Testis (tissue), 2 donors: ENCODE measurements at regions not wholly inside any gene's neighbourhood (a gene's known extent, or its start where the extent isn't known, plus 50 kb on each side); places are given as distances from the start of the nearest gene placed in this dataset.

ENCODE experiments used
- DNase-seq: peaks from one replicate; pipeline ENCODE4 v3.0.0-alpha.2; 2019
- H3K27ac ChIP-seq, 2 donors: fragments of 200-600 bp; sonication (generic); one replicate each; pipeline ENCODE4 v1.5.1; 2019
- H3K27me3 ChIP-seq: fragments of 200-600 bp; sonication (generic); one replicate; pipeline ENCODE4 v1.5.1; 2019
- H3K36me3 ChIP-seq: fragments of 200-600 bp; sonication (generic); one replicate; pipeline ENCODE4 v1.5.1; 2017; ENCODE audit warnings: low read depth; ENCODE audit errors: missing control alignments
- H3K4me1 ChIP-seq: fragments of 200-600 bp; sonication (generic); one replicate; pipeline ENCODE4 v1.5.1; 2019
- H3K4me3 ChIP-seq, 2 donors: fragments of 200-600 bp; sonication (generic); one replicate each; pipeline ENCODE4 v1.5.1; 2017 to 2019
- H3K9me3 ChIP-seq: fragments of 200-600 bp; sonication (generic); one replicate; pipeline ENCODE4 v1.5.1; 2017
- CTCF ChIP-seq, 3 experiments: fragments of 450-650 bp in 2 of 3; fragments of 200-600 bp in 1 of 3; sonication (generic) in 1 of 3; IDR thresholded peaks; one replicate each; pipeline ENCODE4 v1.5.1; 2016 to 2019; ENCODE audit warnings: antibody characterized with exemption in 3 of 3, mild to moderate bottlenecking in 2 of 3, moderate library complexity in 1 of 3
- POLR2A ChIP-seq: fragments of 450-650 bp; IDR thresholded peaks from one replicate; pipeline ENCODE4 v1.6.1; 2017; ENCODE audit warnings: antibody characterized with exemption, mild to moderate bottlenecking, moderate library complexity
- WGBS, 2 donors: methylation state at CpG; one replicate each; pipeline ENCODE4 v1.1.5; 2018; 5-methylcytosine and 5-hydroxymethylcytosine counted together
- intact Hi-C: fragments of 100-400 bp; cut with DNase I; formaldehyde crosslinking; loops from one replicate; pipeline ENCODE4 v1.15.1; 2023; ENCODE audit warnings: low total_unique reads

GRCh38 chr5:17037751-17038150 is 101.7 kb upstream of the MYO10 start:
- H3K9me3 ChIP-seq: no peaks in the 10 kb centered on the region
- intact Hi-C loops: no loop called here
- no peaks in the 10 kb centered on the region for H3K4me1 ChIP-seq
- 75 to 79% methylated on average over 3 of the region's 3 CpGs for WGBS, 2 donors
- no peak overlapping the region for H3K4me3 ChIP-seq
- TF ChIP-seq POLR2A: no peak
- TF ChIP-seq CTCF (IDR thresholded peaks at IDR 0.05): no peak
- no peak for DNase-seq
- H3K27ac ChIP-seq: no peak overlapping the region
- H3K36me3 ChIP-seq: no peaks in the 10 kb centered on the region
- H3K27me3 ChIP-seq: no peaks in the 10 kb centered on the region

- no peaks in the 10 kb centered on the region for H3K36me3 ChIP-seq
- 91 to 95% methylated on average over 2 of the region's 2 CpGs for WGBS, 2 donors
- TF ChIP-seq POLR2A: no peak
- TF ChIP-seq CTCF (IDR thresholded peaks at IDR 0.05): no peak
- H3K4me3 ChIP-seq: no peak overlapping the region
- H3K27ac ChIP-seq: no peak overlapping the region
- no peaks in the 10 kb centered on the region for H3K4me1 ChIP-seq
- no peak for DNase-seq
- intact Hi-C loops: no loop called here
- H3K27me3 ChIP-seq: no peaks in the 10 kb centered on the region
- H3K9me3 ChIP-seq: no peaks in the 10 kb centered on the region
Measured at GRCh38 chr5:17039170-17039569, 103.1 kb upstream of the MYO10 start.

GRCh38 chr5:17042041-17042440 is 106.0 kb upstream of the MYO10 start:
- Histone ChIP-seq H3K27me3 (no peaks in the 10 kb centered on the region), H3K9me3 (no peaks in the 10 kb centered on the region), H3K36me3 (no peaks in the 10 kb centered on the region), H3K4me1 (no peaks in the 10 kb centered on the region), H3K4me3 (no peak overlapping the region), H3K27ac (no peak overlapping the region)
- no peak for TF ChIP-seq POLR2A
- TF ChIP-seq CTCF (IDR thresholded peaks at IDR 0.05): no peak
- DNase-seq: no peak
- intact Hi-C loops: no loop called here
- 82 to 90% methylated on average over 5 of the region's 5 CpGs for WGBS, 2 donors

GRCh38 chr5:17046320-17046719 is 110.2 kb upstream of the MYO10 start:
- TF ChIP-seq CTCF (IDR thresholded peaks at IDR 0.05) (no peak), POLR2A (no peak)
- no peak overlapping the region for H3K27ac ChIP-seq
- DNase-seq: no peak
- no peak overlapping the region for H3K4me3 ChIP-seq
- intact Hi-C loops: no loop called here
- H3K4me1 ChIP-seq: no peaks in the 10 kb centered on the region
- no peaks in the 10 kb centered on the region for H3K36me3 ChIP-seq
- no peaks in the 10 kb centered on the region for H3K27me3 ChIP-seq
- H3K9me3 ChIP-seq: no peaks in the 10 kb centered on the region

- no peaks in the 10 kb centered on the region for H3K36me3 ChIP-seq
- H3K4me3 ChIP-seq: no peak overlapping the region
- H3K27me3 ChIP-seq: no peaks in the 10 kb centered on the region
- TF ChIP-seq CTCF (IDR thresholded peaks at IDR 0.05) (no peak), POLR2A (no peak)
- H3K27ac ChIP-seq: no peak overlapping the region
- H3K4me1 ChIP-seq: no peaks in the 10 kb centered on the region
- H3K9me3 ChIP-seq: no peaks in the 10 kb centered on the region
- WGBS, 2 donors: 86 to 90% methylated on average over 3 of the region's 3 CpGs
- intact Hi-C loops: no loop called here
- DNase-seq: no peak
Measured at GRCh38 chr5:17050236-17050635, 114.1 kb upstream of the MYO10 start.
